Activated T-cell treated with anti-CD3 and anti-CD28 coated beads for 48 hours (primary cell): ENCODE measurements at regions not wholly inside any gene's neighbourhood (a gene's known extent, or its start where the extent isn't known, plus 50 kb on each side); places are given as distances from the start of the nearest gene placed in this dataset.
"Not testable (repeated sequence)": the region's sequence is repeated elsewhere in the genome, so short reads cannot be mapped to it uniquely, and the experiment has no call there.

ENCODE experiments used
- DNase-seq: peaks from one replicate; pipeline ENCODE4 v3.0.0-alpha.2; 2020; ENCODE audit warnings: low read depth

GRCh38 chr10:35933491-35933890 is 291.4 kb upstream of the FZD8 start:
- no peak for DNase-seq

- not testable (repeated sequence) for DNase-seq
Measured at GRCh38 chr10:35929962-35930361, 287.9 kb upstream of the FZD8 start.

DNA sequence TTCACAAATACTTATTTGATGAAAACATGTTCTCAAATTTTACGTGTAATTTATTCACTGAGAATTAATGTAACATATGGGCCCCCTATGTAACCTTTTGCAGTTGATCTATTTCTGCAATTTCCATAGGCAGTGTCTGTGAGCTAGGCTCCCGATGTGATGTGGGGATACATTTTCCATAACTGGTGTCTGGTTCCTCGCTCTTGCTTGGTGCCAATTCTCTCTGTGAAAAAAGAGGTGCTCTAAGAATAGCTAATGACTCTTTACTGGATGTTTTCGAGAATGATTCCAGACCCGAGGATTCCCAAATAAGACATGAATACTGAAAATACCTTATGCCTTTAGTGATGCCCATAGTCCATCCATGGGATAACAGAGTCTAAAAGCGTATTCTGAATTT is 286.7 kb upstream of the FZD8 start:
- DNase-seq, result no peak

DNA sequence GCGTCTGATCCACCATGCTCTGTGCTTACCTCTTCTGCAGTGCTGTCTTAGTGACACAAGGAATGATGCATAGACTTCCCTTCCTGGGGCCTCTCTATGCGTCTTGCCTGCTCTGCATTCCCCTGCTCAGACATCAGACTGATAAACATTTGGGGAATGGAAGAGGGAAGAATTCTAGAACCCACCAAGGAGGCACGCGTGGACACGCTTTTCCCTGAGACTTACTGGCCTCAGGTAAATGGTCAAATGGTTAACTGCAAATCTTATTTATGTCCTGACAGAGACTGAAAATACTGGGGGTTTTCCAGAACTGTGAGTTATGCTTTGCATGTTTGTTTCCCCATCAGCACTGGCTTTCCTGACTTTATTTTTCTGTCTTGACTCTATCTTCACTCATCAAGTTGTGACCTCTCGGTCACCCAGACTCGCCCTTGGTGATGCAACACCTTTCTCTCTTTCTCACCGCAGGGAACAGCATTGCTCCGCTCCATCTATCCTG is 285.9 kb upstream of the FZD8 start:
- DNase-seq, result no peak

DNA sequence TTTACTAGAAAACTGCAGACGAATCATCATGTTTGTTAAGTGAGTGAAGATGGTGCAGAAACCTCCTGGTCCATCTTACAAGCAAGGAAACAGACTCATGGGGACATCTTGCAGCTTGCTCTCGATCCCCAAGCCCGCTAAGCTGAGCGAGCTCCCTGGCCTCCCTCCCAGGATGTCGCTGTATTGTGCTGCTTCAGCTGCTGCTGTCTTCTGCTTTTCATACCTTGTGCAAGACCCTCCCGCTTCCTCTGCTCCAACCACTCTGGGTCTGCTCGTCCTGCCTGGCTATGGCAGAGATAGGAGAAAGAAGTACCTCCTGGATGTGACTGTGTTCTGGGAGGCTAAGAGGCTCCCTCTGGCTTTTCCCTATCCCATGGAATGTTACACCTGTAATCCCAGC is 285.2 kb upstream of the FZD8 start:
- DNase-seq, result no peak

- no peak for DNase-seq
Measured at GRCh38 chr10:35926846-35927245, 284.8 kb upstream of the FZD8 start.

DNA sequence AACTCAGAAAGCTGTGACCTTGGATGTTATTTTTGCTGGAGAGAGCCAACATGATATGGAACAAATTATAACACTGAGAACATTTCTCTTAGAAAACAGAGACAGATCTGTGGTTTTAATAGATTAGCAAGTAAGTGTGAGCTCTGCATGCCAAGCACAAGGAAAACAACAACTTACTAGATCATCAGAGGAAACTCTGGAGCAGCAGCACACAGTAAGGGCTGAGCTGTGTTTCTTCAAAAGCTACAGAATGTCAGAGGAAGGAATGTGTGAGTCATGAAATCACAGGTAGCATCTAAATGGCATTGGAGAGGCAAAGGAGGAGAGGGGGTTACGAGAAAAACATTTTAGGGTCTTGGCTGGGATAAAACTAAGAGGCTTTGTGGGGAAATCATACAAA is 283.4 kb upstream of the FZD8 start:
- no peak for DNase-seq

DNA sequence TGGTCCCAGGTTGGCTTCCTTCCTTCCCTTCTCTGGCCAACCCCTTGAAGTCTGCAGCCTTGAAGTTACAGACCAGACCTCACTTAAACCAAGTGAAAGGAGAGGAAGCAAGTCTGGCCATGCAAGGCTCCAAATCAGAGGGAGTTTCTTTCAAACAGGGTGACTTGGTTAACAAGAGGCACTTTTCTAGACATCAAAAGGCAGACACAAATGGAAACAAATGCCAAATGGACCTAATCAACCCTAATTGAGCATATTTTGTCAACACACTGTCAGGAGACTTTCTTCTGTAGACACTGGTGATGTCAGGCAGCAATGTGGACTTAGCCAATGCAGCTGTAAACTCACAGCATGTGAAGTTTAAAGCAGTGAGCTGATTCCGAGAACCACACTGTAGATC is 282.7 kb upstream of the FZD8 start:
- no peak for DNase-seq

GRCh38 chr10:35922876-35923600 is 280.9 kb upstream of the FZD8 start:
- no peak for DNase-seq

GRCh38 chr10:35921866-35922350 is 279.8 kb upstream of the FZD8 start:
- no peak for DNase-seq

DNA sequence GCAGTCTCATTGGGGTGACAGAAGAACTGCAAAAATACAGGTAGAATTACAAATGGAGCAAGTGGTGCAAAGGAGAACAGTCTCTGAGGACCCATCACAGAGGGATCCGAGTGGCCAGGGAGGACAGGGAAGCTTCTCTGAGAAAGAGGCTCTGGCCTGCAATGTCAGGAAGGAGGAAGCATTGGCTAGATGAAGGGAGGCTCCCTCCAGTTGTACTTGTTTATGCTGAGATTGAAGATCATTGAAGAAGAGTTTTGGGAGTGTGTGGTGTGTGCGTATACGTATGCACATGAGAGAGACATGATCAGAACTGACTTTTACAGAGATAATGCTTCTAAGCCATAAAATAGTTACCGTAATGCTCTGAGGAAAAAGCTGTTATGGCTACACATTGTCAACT is 274.7 kb upstream of the FZD8 start:
- no peak for DNase-seq

DNA sequence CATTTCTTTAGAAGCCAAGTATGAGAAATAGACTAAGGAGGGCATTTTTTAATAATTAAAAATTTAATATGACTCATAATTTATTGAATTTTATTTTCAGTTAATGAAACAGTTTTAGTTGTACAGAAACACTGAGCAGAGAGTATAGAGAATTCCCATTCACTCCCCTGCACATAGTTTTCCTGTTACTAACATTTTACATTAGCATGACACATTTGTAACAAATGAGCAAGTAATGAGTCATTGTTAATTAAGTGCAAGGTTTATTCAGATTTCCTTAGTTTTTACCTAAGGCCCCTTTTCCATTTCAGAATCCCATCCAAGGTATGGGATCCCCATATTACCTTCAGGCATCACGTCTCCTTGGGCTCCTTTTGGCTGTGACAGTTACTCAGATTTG is 271.5 kb upstream of the FZD8 start:
- no peak for DNase-seq

GRCh38 chr10:35912615-35913569 is 270.8 kb upstream of the FZD8 start:
- DNase-seq, result no peak

- DNase-seq, result no peak
Measured at GRCh38 chr10:35911954-35912353, 269.9 kb upstream of the FZD8 start.

- no peak for DNase-seq
Measured at GRCh38 chr10:35911233-35911632, 269.1 kb upstream of the FZD8 start.

DNA sequence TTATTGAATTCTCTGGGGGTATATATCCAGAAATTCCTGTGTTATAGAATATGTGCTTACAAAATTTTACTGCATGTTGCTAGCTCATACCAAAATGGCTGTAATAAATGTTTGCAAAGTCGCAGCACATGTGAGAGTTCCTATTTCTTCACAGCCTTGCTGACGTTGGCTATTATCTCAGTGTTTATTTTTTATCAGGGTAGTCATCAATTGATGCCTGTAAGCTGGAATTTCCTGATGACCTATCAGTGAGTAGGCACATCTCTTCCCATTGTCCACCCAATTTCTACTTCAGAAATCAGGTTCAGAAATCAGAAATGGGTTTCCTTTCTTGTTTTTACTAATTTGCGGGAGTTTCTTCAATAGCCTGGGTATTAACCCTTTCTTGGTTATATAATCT is 268.1 kb upstream of the FZD8 start:
- DNase-seq, result no peak

DNA sequence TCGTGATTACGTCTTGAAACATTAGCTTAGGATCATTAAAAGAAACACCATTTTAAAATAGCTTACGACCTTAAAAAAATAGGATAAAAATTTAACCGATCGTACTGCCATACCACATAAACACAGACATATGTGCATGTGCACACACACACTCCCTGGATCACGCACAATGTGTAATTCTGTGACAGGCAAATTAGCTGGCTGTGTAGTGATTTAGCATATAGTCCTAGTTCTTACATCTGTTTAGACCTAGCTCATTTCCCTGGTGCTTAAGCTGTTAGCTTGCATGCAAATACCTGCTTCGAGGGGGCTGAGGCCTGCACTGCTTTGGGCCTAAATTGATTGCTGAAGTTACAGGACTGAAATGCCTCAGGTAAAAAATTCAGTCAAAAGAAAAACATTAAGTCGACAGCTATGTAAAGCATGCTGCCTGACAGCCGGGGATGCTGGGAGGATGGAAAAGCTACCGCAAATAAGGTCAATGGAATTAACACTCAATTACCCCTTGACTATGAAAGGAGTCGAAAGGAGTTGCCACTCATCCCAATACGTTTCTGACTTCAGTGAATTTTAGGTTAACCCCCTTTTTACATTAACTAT is 267.1 kb upstream of the FZD8 start:
- DNase-seq, result no peak

DNA sequence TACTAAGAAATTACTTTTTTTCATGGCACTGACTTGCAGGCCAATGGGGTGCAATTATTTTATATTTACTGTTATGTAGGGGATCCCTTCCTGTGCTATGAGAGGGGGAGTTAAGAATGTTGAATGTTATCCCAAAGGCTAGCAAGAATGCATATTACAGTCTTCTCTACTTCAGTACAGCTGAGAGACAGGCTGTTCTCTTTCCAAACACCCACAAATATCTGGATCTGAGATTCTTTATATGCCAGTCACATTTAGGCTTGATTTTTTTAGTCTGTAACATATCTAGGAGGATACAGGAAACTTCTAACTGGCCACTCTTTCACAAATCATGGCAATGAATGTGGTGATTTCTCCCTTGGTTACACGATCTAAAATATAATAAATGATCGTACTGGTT is 266.4 kb upstream of the FZD8 start:
- DNase-seq, result no peak

DNA sequence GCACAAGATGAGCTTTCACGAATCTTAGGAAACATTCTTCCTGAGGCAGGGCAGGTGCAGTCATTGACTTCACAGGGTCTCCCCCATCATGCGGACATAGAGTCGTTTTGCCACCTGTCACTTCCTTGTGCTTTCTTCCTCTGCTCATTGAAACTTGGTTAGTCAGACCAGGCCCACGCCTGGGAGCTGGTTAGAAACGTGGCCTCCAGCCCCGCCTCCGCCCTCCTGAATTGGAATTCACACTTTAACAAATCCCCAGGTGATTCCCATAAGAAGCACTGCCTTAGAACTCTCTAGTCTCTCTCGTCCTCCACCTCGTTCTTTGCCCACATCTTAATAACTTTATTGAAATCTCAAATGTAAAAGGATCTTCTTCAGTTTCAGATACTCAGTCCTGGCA is 265.5 kb upstream of the FZD8 start:
- DNase-seq, result no peak

- no peak for DNase-seq
Measured at GRCh38 chr10:35906155-35906554, 264.1 kb upstream of the FZD8 start.

DNA sequence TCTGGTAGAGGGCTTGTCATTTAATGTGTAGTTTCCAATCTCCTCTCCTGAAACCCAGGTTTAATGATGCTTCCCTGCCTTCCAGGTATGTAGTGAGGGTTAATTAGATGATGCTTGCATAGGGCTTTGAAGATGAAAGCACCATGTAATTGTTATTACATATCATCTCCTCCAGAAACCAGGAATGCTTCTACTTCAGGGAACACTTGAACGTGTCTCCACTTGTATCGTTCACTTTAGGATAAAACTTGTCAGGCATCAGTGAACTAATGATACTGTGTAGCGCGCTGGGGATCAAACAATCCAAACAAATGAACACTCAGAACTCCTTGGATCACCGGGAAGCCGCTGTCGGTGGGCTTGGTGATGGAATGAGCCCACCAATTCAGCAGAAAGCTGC is 260.9 kb upstream of the FZD8 start:
- no peak for DNase-seq

- DNase-seq, result no peak
Measured at GRCh38 chr10:35898716-35899440, 256.8 kb upstream of the FZD8 start.
